ENCODE measurements at regions not wholly inside any gene's neighbourhood (a gene's known extent, or its start where the extent isn't known, plus 50 kb on each side); places are given as distances from the start of the nearest gene placed in this dataset.

- TF ChIP-seq CTCF (IDR thresholded peaks at IDR 0.05; ENCODE audit: poor library complexity, severe bottlenecking) (no peak), MXI1 (conservative IDR thresholded peaks at IDR 0.05; ENCODE audit: poor library complexity, severe bottlenecking) (no peak), SMC3 (conservative IDR thresholded peaks at IDR 0.05; ENCODE audit: poor library complexity) (no peak), RAD21 (conservative IDR thresholded peaks at IDR 0.05) (no peak), EZH2 (IDR thresholded peaks at IDR 0.05; ENCODE audit: borderline replicate concordance, insufficient read depth, low read length, poor library complexity, severe bottlenecking) (no peak), POLR2AphosphoS5 (IDR thresholded peaks at IDR 0.05) (no peak), EP300 (conservative IDR thresholded peaks at IDR 0.05; ENCODE audit: poor library complexity, severe bottlenecking) (no peak)
Observed at GRCh38 chr5:56729488-56729887, 85.9 kb upstream of the MAP3K1 start.
